Gastroesophageal sphincter (tissue), 3 donors: ENCODE measurements at regions not wholly inside any gene's neighbourhood (a gene's known extent, or its start where the extent isn't known, plus 50 kb on each side); places are given as distances from the start of the nearest gene placed in this dataset.

ENCODE experiments used
- POLR2AphosphoS5 ChIP-seq: sonication (generic); formaldehyde crosslinking; IDR thresholded peaks from one replicate; pipeline ENCODE4 v1.6.1; 2017; ENCODE audit warnings: antibody characterized with exemption
- TF ChIP-seq, protein P1 (sequence below), 4 experiments: fragments of 200-600 bp in 2 of 4; fragments of 450-650 bp in 2 of 4; sonication (generic) in 1 of 4; IDR thresholded peaks; one replicate each; pipeline ENCODE4 v1.5.1; 2017 to 2019; ENCODE audit warnings: antibody characterized with exemption in 4 of 4, mild to moderate bottlenecking in 2 of 4, moderate library complexity in 2 of 4

DNA sequence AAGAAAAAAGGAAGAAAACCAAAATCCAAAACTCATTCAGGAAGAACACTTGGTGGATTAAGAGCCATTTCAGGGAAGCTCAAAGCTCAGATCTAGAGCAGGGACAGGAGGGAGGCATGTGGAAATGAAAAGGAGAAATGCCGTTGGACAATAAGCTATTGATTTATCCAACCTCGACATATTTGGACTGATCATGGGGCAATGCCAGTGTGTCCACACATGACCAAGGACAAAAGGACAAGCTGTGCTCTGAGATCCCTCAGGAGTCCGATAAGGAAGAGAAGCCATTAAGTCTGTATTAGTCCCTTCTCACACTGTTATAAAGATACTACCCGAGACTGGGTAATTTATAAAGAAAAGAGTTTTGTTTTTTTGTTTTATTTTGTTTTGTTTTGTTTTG is 684.0 kb upstream of the CELF2 start:
- TF ChIP-seq, protein P1, sequence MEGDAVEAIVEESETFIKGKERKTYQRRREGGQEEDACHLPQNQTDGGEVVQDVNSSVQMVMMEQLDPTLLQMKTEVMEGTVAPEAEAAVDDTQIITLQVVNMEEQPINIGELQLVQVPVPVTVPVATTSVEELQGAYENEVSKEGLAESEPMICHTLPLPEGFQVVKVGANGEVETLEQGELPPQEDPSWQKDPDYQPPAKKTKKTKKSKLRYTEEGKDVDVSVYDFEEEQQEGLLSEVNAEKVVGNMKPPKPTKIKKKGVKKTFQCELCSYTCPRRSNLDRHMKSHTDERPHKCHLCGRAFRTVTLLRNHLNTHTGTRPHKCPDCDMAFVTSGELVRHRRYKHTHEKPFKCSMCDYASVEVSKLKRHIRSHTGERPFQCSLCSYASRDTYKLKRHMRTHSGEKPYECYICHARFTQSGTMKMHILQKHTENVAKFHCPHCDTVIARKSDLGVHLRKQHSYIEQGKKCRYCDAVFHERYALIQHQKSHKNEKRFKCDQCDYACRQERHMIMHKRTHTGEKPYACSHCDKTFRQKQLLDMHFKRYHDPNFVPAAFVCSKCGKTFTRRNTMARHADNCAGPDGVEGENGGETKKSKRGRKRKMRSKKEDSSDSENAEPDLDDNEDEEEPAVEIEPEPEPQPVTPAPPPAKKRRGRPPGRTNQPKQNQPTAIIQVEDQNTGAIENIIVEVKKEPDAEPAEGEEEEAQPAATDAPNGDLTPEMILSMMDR (IDR thresholded peaks at IDR 0.05) = no peak
- no peak for TF ChIP-seq POLR2AphosphoS5
